SK-N-DZ (cell line): ENCODE measurements at regions not wholly inside any gene's neighbourhood (a gene's known extent, or its start where the extent isn't known, plus 50 kb on each side); places are given as distances from the start of the nearest gene placed in this dataset.
"Not testable (repeated sequence)": the region's sequence is repeated elsewhere in the genome, so short reads cannot be mapped to it uniquely, and the experiment has no call there.

Experiments
- DNase-seq: peaks from one replicate; pipeline ENCODE4 v3.0.0-alpha.2; 2015; ENCODE audit warnings: low spot score

- DNase-seq = no peak
These were observed 1746.6 kb upstream of the C9orf72 start for GRCh38 chr9:29319736-29320513.

GRCh38 chr9:29322240-29322639, 1749.0 kb upstream of the C9orf72 start:
- no peak for DNase-seq

- no peak for DNase-seq
These were observed 1752.6 kb upstream of the C9orf72 start for GRCh38 chr9:29325894-29326293.

GRCh38 chr9:29332789-29333188, 1759.5 kb upstream of the C9orf72 start:
- DNase-seq = no peak

GRCh38 chr9:29336281-29336680, 1763.0 kb upstream of the C9orf72 start:
- DNase-seq = no peak

- no peak for DNase-seq
These were observed 1766.1 kb upstream of the C9orf72 start for GRCh38 chr9:29339387-29339786.

- no peak for DNase-seq
These were observed 1775.7 kb upstream of the C9orf72 start for GRCh38 chr9:29348999-29349398.

- DNase-seq = no peak
These were observed 1816.1 kb upstream of the C9orf72 start for GRCh38 chr9:29389421-29389820.

GRCh38 chr9:29390859-29391258, 1817.6 kb upstream of the C9orf72 start:
- DNase-seq = no peak

- no peak for DNase-seq
These were observed 1819.8 kb upstream of the C9orf72 start for GRCh38 chr9:29393064-29393463.

GRCh38 chr9:29394855-29395254, 1821.6 kb upstream of the C9orf72 start:
- no peak for DNase-seq

GRCh38 chr9:29397148-29397547, 1823.9 kb upstream of the C9orf72 start:
- DNase-seq = no peak

GRCh38 chr9:29416204-29416603, 1842.9 kb upstream of the C9orf72 start:
- DNase-seq = no peak

GRCh38 chr9:29422438-29422837, 1849.2 kb upstream of the C9orf72 start:
- DNase-seq = no peak

- DNase-seq = no peak
These were observed 1858.9 kb upstream of the C9orf72 start for GRCh38 chr9:29432191-29432590.

- DNase-seq = not testable (repeated sequence)
These were observed 1859.4 kb upstream of the C9orf72 start for GRCh38 chr9:29432656-29433055.

GRCh38 chr9:29435368-29435767, 1862.1 kb upstream of the C9orf72 start:
- DNase-seq = no peak

- no peak for DNase-seq
These were observed 1864.2 kb upstream of the C9orf72 start for GRCh38 chr9:29437526-29437925.

GRCh38 chr9:29439961-29440360, 1866.7 kb upstream of the C9orf72 start:
- DNase-seq = no peak

GRCh38 chr9:29440449-29440848, 1867.2 kb upstream of the C9orf72 start:
- no peak for DNase-seq

- DNase-seq = no peak
These were observed 1872.5 kb upstream of the C9orf72 start for GRCh38 chr9:29445751-29446150.

GRCh38 chr9:29449306-29449705, 1876.0 kb upstream of the C9orf72 start:
- DNase-seq = no peak

- DNase-seq = not testable (repeated sequence)
These were observed 1877.1 kb upstream of the C9orf72 start for GRCh38 chr9:29450343-29450875.

GRCh38 chr9:29456940-29457339, 1883.7 kb upstream of the C9orf72 start:
- DNase-seq = no peak
